ENCODE measurements at regions not wholly inside any gene's neighbourhood (a gene's known extent, or its start where the extent isn't known, plus 50 kb on each side); places are given as distances from the start of the nearest gene placed in this dataset.

DNA sequence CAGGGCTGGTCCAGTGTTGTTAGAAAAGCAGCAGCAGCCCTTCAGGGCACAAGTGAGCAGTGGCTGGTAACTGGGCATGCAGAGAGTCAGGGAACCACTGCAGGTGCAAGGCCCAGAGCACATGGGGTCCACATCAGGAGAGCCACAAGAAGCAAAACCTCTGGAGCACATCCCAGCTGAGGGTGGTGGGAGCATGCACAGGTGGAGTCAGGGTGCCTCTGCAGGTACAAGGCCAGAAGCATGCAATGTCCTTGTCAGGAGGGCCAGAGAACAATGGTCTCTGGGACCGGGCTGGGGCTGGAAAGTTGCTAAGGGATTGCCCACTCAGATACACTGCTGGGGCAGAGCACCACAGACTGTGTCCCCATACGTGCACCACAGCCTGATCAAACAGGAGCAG lies 226.1 kb upstream of the UBE2E2 start (continued):
- TF ChIP-seq, protein P1, sequence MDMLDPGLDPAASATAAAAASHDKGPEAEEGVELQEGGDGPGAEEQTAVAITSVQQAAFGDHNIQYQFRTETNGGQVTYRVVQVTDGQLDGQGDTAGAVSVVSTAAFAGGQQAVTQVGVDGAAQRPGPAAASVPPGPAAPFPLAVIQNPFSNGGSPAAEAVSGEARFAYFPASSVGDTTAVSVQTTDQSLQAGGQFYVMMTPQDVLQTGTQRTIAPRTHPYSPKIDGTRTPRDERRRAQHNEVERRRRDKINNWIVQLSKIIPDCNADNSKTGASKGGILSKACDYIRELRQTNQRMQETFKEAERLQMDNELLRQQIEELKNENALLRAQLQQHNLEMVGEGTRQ (IDR thresholded peaks at IDR 0.05; ENCODE audit: low read length): no peak
- no peak for TF ChIP-seq SRF (IDR thresholded peaks at IDR 0.05; ENCODE audit: low read depth, low read length)
- no peak for TF ChIP-seq POLR2AphosphoS5 (IDR thresholded peaks at IDR 0.05; ENCODE audit: low read depth, low read length)
- no peak for TF ChIP-seq MAX (IDR thresholded peaks at IDR 0.05)
- TF ChIP-seq KDM4A (IDR thresholded peaks at IDR 0.05; ENCODE audit: low read depth, low read length, severe bottlenecking): no peak

Measured in H1 (cell line).